ENCODE measurements at regions not wholly inside any gene's neighbourhood (a gene's known extent, or its start where the extent isn't known, plus 50 kb on each side); places are given as distances from the start of the nearest gene placed in this dataset.

GRCh38 chr2:145650226-145650625 lies 1130.3 kb upstream of the ZEB2 start:
- DNase-seq, result no peak

- no peak for DNase-seq
Observed at GRCh38 chr2:145649061-145649460, 1129.1 kb upstream of the ZEB2 start.

- no peak for DNase-seq
Observed at GRCh38 chr2:145644820-145645302, 1124.9 kb upstream of the ZEB2 start.

- DNase-seq, result no peak
Observed at GRCh38 chr2:145638675-145639074, 1118.8 kb upstream of the ZEB2 start.

- no peak for DNase-seq
Observed at GRCh38 chr2:145635706-145636427, 1115.9 kb upstream of the ZEB2 start.

- DNase-seq, result no peak
Observed at GRCh38 chr2:145631561-145631960, 1111.6 kb upstream of the ZEB2 start.

GRCh38 chr2:145626301-145626700 lies 1106.4 kb upstream of the ZEB2 start:
- DNase-seq, result no peak

GRCh38 chr2:145625111-145625510 lies 1105.2 kb upstream of the ZEB2 start:
- DNase-seq, result no peak

GRCh38 chr2:145623136-145623535 lies 1103.2 kb upstream of the ZEB2 start:
- DNase-seq, result no peak

- DNase-seq, result no peak
Observed at GRCh38 chr2:145622285-145622684, 1102.4 kb upstream of the ZEB2 start.

- DNase-seq, result no peak
Observed at GRCh38 chr2:145617906-145618305, 1098.0 kb upstream of the ZEB2 start.

- no peak for DNase-seq
Observed at GRCh38 chr2:145617420-145617819, 1097.5 kb upstream of the ZEB2 start.

GRCh38 chr2:145615626-145616025 lies 1095.7 kb upstream of the ZEB2 start:
- no peak for DNase-seq

GRCh38 chr2:145609951-145610350 lies 1090.0 kb upstream of the ZEB2 start:
- DNase-seq, result no peak

GRCh38 chr2:145601361-145601925 lies 1081.5 kb upstream of the ZEB2 start:
- no peak for DNase-seq

- DNase-seq, result no peak
Observed at GRCh38 chr2:145600811-145601210, 1080.9 kb upstream of the ZEB2 start.

GRCh38 chr2:145599756-145600155 lies 1079.8 kb upstream of the ZEB2 start:
- no peak for DNase-seq

- no peak for DNase-seq
Observed at GRCh38 chr2:145598434-145598833, 1078.5 kb upstream of the ZEB2 start.

- no peak for DNase-seq
Observed at GRCh38 chr2:145597809-145598208, 1077.9 kb upstream of the ZEB2 start.

- DNase-seq, result no peak
Observed at GRCh38 chr2:145597006-145597405, 1077.1 kb upstream of the ZEB2 start.

- DNase-seq, result no peak
Observed at GRCh38 chr2:145596416-145596815, 1076.5 kb upstream of the ZEB2 start.

GRCh38 chr2:145595296-145595695 lies 1075.4 kb upstream of the ZEB2 start:
- no peak for DNase-seq

- no peak for DNase-seq
Observed at GRCh38 chr2:145593991-145594614, 1074.2 kb upstream of the ZEB2 start.

GRCh38 chr2:145593280-145593679 lies 1073.4 kb upstream of the ZEB2 start:
- no peak for DNase-seq

Data from GOT3 (cell line).